ENCODE measurements at regions not wholly inside any gene's neighbourhood (a gene's known extent, or its start where the extent isn't known, plus 50 kb on each side); places are given as distances from the start of the nearest gene placed in this dataset.
"Not testable (repeated sequence)": the region's sequence is repeated elsewhere in the genome, so short reads cannot be mapped to it uniquely, and the experiment has no call there.

- H3K4me1 Mint-ChIP-seq (ENCODE audit: low read depth in 2 of 2), result no peaks in the 10 kb centered on the region
- peaks cover 11 to 25% of the 10 kb centered on the region in 2 donors for H3K27me3 Mint-ChIP-seq
- H3K27ac Mint-ChIP-seq, result no peak overlapping the region
- no peaks in the 10 kb centered on the region for H3K9me3 Mint-ChIP-seq
- no peak for ATAC-seq (replicated peaks)
- no peak for DNase-seq
- no peaks in the 10 kb centered on the region for H3K36me3 Mint-ChIP-seq (ENCODE audit: insufficient read depth)
- no peak overlapping the region for H3K4me3 Mint-ChIP-seq
These were observed 190.6 kb upstream of the NFIA start for GRCh38 chr1:60891765-60892164.

- DNase-seq (no peak), ATAC-seq (replicated peaks) (no peak)
- no peaks in the 10 kb centered on the region for H3K9me3 Mint-ChIP-seq
- no peaks in the 10 kb centered on the region for H3K36me3 Mint-ChIP-seq (ENCODE audit: insufficient read depth)
- H3K4me3 Mint-ChIP-seq, result no peak overlapping the region
- no peak overlapping the region for H3K27ac Mint-ChIP-seq
- H3K4me1 Mint-ChIP-seq (ENCODE audit: low read depth in 2 of 2), result no peaks in the 10 kb centered on the region
- peaks cover 11 to 29% of the 10 kb centered on the region in 2 donors for H3K27me3 Mint-ChIP-seq
These were observed 191.1 kb upstream of the NFIA start for GRCh38 chr1:60891281-60891680.

- Mint-ChIP-seq H3K4me1 (ENCODE audit: low read depth in 2 of 2) (no peaks in the 10 kb centered on the region), H3K36me3 (ENCODE audit: insufficient read depth) (no peaks in the 10 kb centered on the region), H3K27ac (no peak overlapping the region), H3K4me3 (no peak overlapping the region), H3K9me3 (no peaks in the 10 kb centered on the region), H3K27me3 (peaks cover 15 to 29% of the 10 kb centered on the region in 2 donors)
- ATAC-seq (replicated peaks) (no peak), DNase-seq (no peak)
These were observed 191.7 kb upstream of the NFIA start for GRCh38 chr1:60890664-60891063.

GRCh38 chr1:60889709-60890108 is 192.7 kb upstream of the NFIA start:
- DNase-seq, result no peak
- H3K27me3 Mint-ChIP-seq, result peaks cover 23 to 29% of the 10 kb centered on the region in 2 donors
- H3K36me3 Mint-ChIP-seq (ENCODE audit: insufficient read depth), result no peaks in the 10 kb centered on the region
- no peak overlapping the region for H3K27ac Mint-ChIP-seq
- no peak for ATAC-seq (replicated peaks)
- H3K9me3 Mint-ChIP-seq, result no peaks in the 10 kb centered on the region
- no peak overlapping the region for H3K4me3 Mint-ChIP-seq
- no peaks in the 10 kb centered on the region for H3K4me1 Mint-ChIP-seq (ENCODE audit: low read depth in 2 of 2)

GRCh38 chr1:60888126-60888525 is 194.2 kb upstream of the NFIA start:
- Mint-ChIP-seq H3K4me3 (no peak overlapping the region), H3K4me1 (ENCODE audit: low read depth in 2 of 2) (no peaks in the 10 kb centered on the region), H3K9me3 (no peaks in the 10 kb centered on the region), H3K36me3 (ENCODE audit: insufficient read depth) (no peaks in the 10 kb centered on the region), H3K27ac (no peak overlapping the region), H3K27me3 (peaks cover 16 to 17% of the 10 kb centered on the region in 2 donors)
- DNase-seq (no peak), ATAC-seq (replicated peaks) (no peak)

GRCh38 chr1:60886793-60887331 is 195.5 kb upstream of the NFIA start:
- DNase-seq (no peak), ATAC-seq (replicated peaks) (no peak)
- Mint-ChIP-seq H3K4me1 (ENCODE audit: low read depth in 2 of 2) (no peaks in the 10 kb centered on the region), H3K27ac (no peak overlapping the region), H3K27me3 (peaks cover 12 to 17% of the 10 kb centered on the region in 2 donors), H3K36me3 (ENCODE audit: insufficient read depth) (no peaks in the 10 kb centered on the region), H3K9me3 (no peaks in the 10 kb centered on the region), H3K4me3 (no peak overlapping the region)

- ATAC-seq (replicated peaks) (no peak), DNase-seq (no peak)
- Mint-ChIP-seq H3K27me3 (peaks cover 12 to 19% of the 10 kb centered on the region in 2 donors), H3K36me3 (ENCODE audit: insufficient read depth) (no peaks in the 10 kb centered on the region), H3K27ac (no peak overlapping the region), H3K4me3 (no peak overlapping the region), H3K4me1 (ENCODE audit: low read depth in 2 of 2) (no peaks in the 10 kb centered on the region), H3K9me3 (no peaks in the 10 kb centered on the region)
These were observed 196.3 kb upstream of the NFIA start for GRCh38 chr1:60886090-60886489.

GRCh38 chr1:60880202-60880601 is 202.2 kb upstream of the NFIA start:
- peaks cover 19 to 23% of the 10 kb centered on the region in 2 donors for H3K27me3 Mint-ChIP-seq
- H3K36me3 Mint-ChIP-seq (ENCODE audit: insufficient read depth), result no peaks in the 10 kb centered on the region
- H3K4me3 Mint-ChIP-seq, result no peak overlapping the region
- H3K27ac Mint-ChIP-seq, result no peak overlapping the region
- H3K9me3 Mint-ChIP-seq, result no peaks in the 10 kb centered on the region
- DNase-seq (no peak), ATAC-seq (replicated peaks) (no peak)
- H3K4me1 Mint-ChIP-seq (ENCODE audit: low read depth in 2 of 2), result no peaks in the 10 kb centered on the region

GRCh38 chr1:60878323-60878722 is 204.0 kb upstream of the NFIA start:
- Mint-ChIP-seq H3K9me3 (no peaks in the 10 kb centered on the region), H3K27me3 (peaks cover 19 to 27% of the 10 kb centered on the region in 2 donors), H3K27ac (no peak overlapping the region), H3K36me3 (ENCODE audit: insufficient read depth) (no peaks in the 10 kb centered on the region), H3K4me1 (ENCODE audit: low read depth in 2 of 2) (no peaks in the 10 kb centered on the region), H3K4me3 (no peak overlapping the region)
- ATAC-seq (replicated peaks) (no peak), DNase-seq (no peak)

- ATAC-seq (replicated peaks) (no peak), DNase-seq (no peak)
- Mint-ChIP-seq H3K4me1 (ENCODE audit: low read depth in 2 of 2) (no peaks in the 10 kb centered on the region), H3K27ac (no peak overlapping the region), H3K27me3 (peaks cover 19 to 27% of the 10 kb centered on the region in 2 donors), H3K36me3 (ENCODE audit: insufficient read depth) (no peaks in the 10 kb centered on the region), H3K9me3 (no peaks in the 10 kb centered on the region), H3K4me3 (no peak overlapping the region)
These were observed 205.0 kb upstream of the NFIA start for GRCh38 chr1:60877376-60877775.

- peaks cover 19 to 27% of the 10 kb centered on the region in 2 donors for H3K27me3 Mint-ChIP-seq
- ATAC-seq (replicated peaks) (no peak), DNase-seq (no peak)
- H3K9me3 Mint-ChIP-seq, result no peaks in the 10 kb centered on the region
- no peak overlapping the region for H3K27ac Mint-ChIP-seq
- no peaks in the 10 kb centered on the region for H3K36me3 Mint-ChIP-seq (ENCODE audit: insufficient read depth)
- no peak overlapping the region for H3K4me3 Mint-ChIP-seq
- no peaks in the 10 kb centered on the region for H3K4me1 Mint-ChIP-seq (ENCODE audit: low read depth in 2 of 2)
These were observed 205.4 kb upstream of the NFIA start for GRCh38 chr1:60876952-60877351.

- Mint-ChIP-seq H3K4me3 (no peak overlapping the region), H3K27ac (no peak overlapping the region), H3K9me3 (no peaks in the 10 kb centered on the region), H3K36me3 (ENCODE audit: insufficient read depth) (no peaks in the 10 kb centered on the region), H3K27me3 (peaks cover 32 to 33% of the 10 kb centered on the region in 2 donors), H3K4me1 (ENCODE audit: low read depth in 2 of 2) (no peaks in the 10 kb centered on the region)
- no peak for DNase-seq
- ATAC-seq (replicated peaks), result no peak
These were observed 207.2 kb upstream of the NFIA start for GRCh38 chr1:60875138-60875537.

GRCh38 chr1:60874718-60875117 is 207.6 kb upstream of the NFIA start:
- H3K27ac Mint-ChIP-seq, result no peak overlapping the region
- H3K4me3 Mint-ChIP-seq, result no peak overlapping the region
- H3K4me1 Mint-ChIP-seq (ENCODE audit: low read depth in 2 of 2), result no peaks in the 10 kb centered on the region
- no peaks in the 10 kb centered on the region for H3K9me3 Mint-ChIP-seq
- no peaks in the 10 kb centered on the region for H3K36me3 Mint-ChIP-seq (ENCODE audit: insufficient read depth)
- ATAC-seq (replicated peaks) (no peak), DNase-seq (no peak)
- H3K27me3 Mint-ChIP-seq, result peaks cover 32 to 34% of the 10 kb centered on the region in 2 donors

- not testable (repeated sequence) for DNase-seq; ATAC-seq (replicated peaks); H3K4me3 Mint-ChIP-seq; H3K36me3 Mint-ChIP-seq (ENCODE audit: insufficient read depth); H3K27ac Mint-ChIP-seq; H3K9me3 Mint-ChIP-seq; H3K4me1 Mint-ChIP-seq (ENCODE audit: low read depth in 2 of 2)
- H3K27me3 Mint-ChIP-seq, result peaks cover 32 to 34% of the 10 kb centered on the region in 2 donors
These were observed 209.0 kb upstream of the NFIA start for GRCh38 chr1:60873396-60873795.
